B cell (primary cell): ENCODE measurements at regions not wholly inside any gene's neighbourhood (a gene's known extent, or its start where the extent isn't known, plus 50 kb on each side); places are given as distances from the start of the nearest gene placed in this dataset.

Source experiments
- ATAC-seq: fragments of 200-7000 bp; cut with Tn5 transposase; one replicate; pipeline ENCODE4 v1.10.0; 2021; ENCODE audit warnings: low read depth, mild to moderate bottlenecking, moderate number of reproducible peaks, moderate library complexity
- CTCF ChIA-PET: fragments of 350-600 bp; sonication (Branson Sonifier 250); formaldehyde crosslinking; loops from one replicate; lab custom pipeline; 2021; ENCODE audit warnings: antibody characterized with exemption, inconsistent platforms; lab: Charles Lee
- POLR2A ChIA-PET: fragments of 350-600 bp; sonication (Branson Sonifier 250); formaldehyde crosslinking; loops from one replicate; lab custom pipeline; 2021; ENCODE audit warnings: antibody characterized with exemption; lab: Charles Lee
- DNase-seq: peaks from one replicate; pipeline ENCODE4 v3.0.0; 2013
- H2AFZ ChIP-seq: 2 replicates; pipeline ENCODE4 v1.6.1; 2012; ENCODE audit warnings: mild to moderate bottlenecking, low read depth, low read length; ENCODE audit not compliant: insufficient read depth, poor library complexity, severe bottlenecking
- H3K27ac ChIP-seq, 2 donors: 1 replicate in 1 of 2; 2 replicates in 1 of 2; pipeline ENCODE4 v1.5.1; 2012 to 2013; ENCODE audit warnings: low read length in 2 of 2, mild to moderate bottlenecking in 2 of 2, moderate library complexity in 1 of 2
- H3K27me3 ChIP-seq, 4 experiments: fragments of 200-600 bp in 1 of 4; sonication (generic) in 1 of 4; replicated peaks in 1 of 4; 1 replicate in 2 of 4; 2 replicates in 2 of 4; pipeline versions ENCODE4 v1.6.1 to v1.7.0; 2013 to 2016; ENCODE audit warnings: low read length in 3 of 4, mild to moderate bottlenecking in 2 of 4, mixed read lengths in 1 of 4, moderate library complexity in 1 of 4; ENCODE audit not compliant: insufficient read depth in 4 of 4, control insufficient read depth in 3 of 4; ENCODE audit errors: control extremely low read depth in 1 of 4
- H3K36me3 ChIP-seq, 2 experiments: replicated peaks in 1 of 2; 1 replicate in 1 of 2; 2 replicates in 1 of 2; pipeline versions ENCODE4 v1.6.1 to v1.7.1; 2013; ENCODE audit warnings: low read length in 1 of 2; ENCODE audit not compliant: insufficient read depth in 2 of 2, control insufficient read depth in 1 of 2; ENCODE audit errors: control extremely low read depth in 1 of 2, extremely low read depth in 1 of 2
- H3K4me1 ChIP-seq, 2 donors: fragments of 200-600 bp in 1 of 2; sonication (generic) in 1 of 2; 1 replicate in 1 of 2; 2 replicates in 1 of 2; pipeline versions ENCODE4 v1.5.1 to v1.6.1; 2013 to 2017; ENCODE audit warnings: low read length in 2 of 2; ENCODE audit not compliant: control insufficient read depth in 2 of 2, insufficient read depth in 2 of 2
- H3K4me2 ChIP-seq: replicated peaks from 2 replicates; pipeline ENCODE3; 2012; ENCODE audit warnings: mild to moderate bottlenecking, low read depth, low read length; ENCODE audit not compliant: poor library complexity, severe bottlenecking
- H3K4me3 ChIP-seq, 5 experiments: fragments of 200-600 bp in 1 of 5; sonication (generic) in 1 of 5; 1 replicate in 3 of 5; 2 replicates in 2 of 5; pipeline versions ENCODE4 v1.5.1 to v1.7.0; 2011 to 2016; ENCODE audit warnings: low read length in 4 of 5, mild to moderate bottlenecking in 4 of 5, low read depth in 2 of 5, control low read depth in 1 of 5, moderate library complexity in 1 of 5; ENCODE audit not compliant: insufficient read depth in 1 of 5; ENCODE audit errors: control extremely low read depth in 1 of 5, extremely low read depth in 1 of 5
- H3K79me2 ChIP-seq: fragments of 200-600 bp; sonication (generic); one replicate; pipeline ENCODE4 v1.6.0; 2016; ENCODE audit warnings: low read length; ENCODE audit not compliant: control insufficient read depth, insufficient read depth
- H3K9ac ChIP-seq: fragments of 200-600 bp; sonication (generic); 2 replicates; pipeline ENCODE4 v1.6.1; 2017; ENCODE audit warnings: mild to moderate bottlenecking, low read length, moderate library complexity
- H3K9me3 ChIP-seq, 3 donors: one replicate each; pipeline versions ENCODE4 v1.6.1 to v1.7.1; 2013; ENCODE audit warnings: low read length in 2 of 3; ENCODE audit not compliant: control insufficient read depth in 2 of 3, insufficient read depth in 1 of 3; ENCODE audit errors: control extremely low read depth in 1 of 3
- H4K20me1 ChIP-seq: 2 replicates; pipeline ENCODE4 v1.6.0; 2012; ENCODE audit warnings: mild to moderate bottlenecking, low read length; ENCODE audit not compliant: insufficient read depth, control insufficient read depth, poor library complexity, severe bottlenecking
- H3K27ac Mint-ChIP-seq: one replicate; pipeline ENCODE4 v1.8.0; 2021; ENCODE audit warnings: mixed read lengths
- H3K27me3 Mint-ChIP-seq: one replicate; pipeline ENCODE4 v1.8.0; 2021; ENCODE audit warnings: mixed read lengths
- H3K4me1 Mint-ChIP-seq: one replicate; pipeline ENCODE4 v1.8.0; 2021; ENCODE audit warnings: mixed read lengths
- H3K4me3 Mint-ChIP-seq: one replicate; pipeline ENCODE4 v1.8.0; 2021; ENCODE audit warnings: mixed read lengths
- H3K9me3 Mint-ChIP-seq: one replicate; pipeline ENCODE4 v1.8.0; 2022; ENCODE audit warnings: mixed read lengths; ENCODE audit not compliant: insufficient read depth
- EZH2 ChIP-seq: IDR thresholded peaks from 2 replicates; pipeline ENCODE4 v1.6.1; 2012; ENCODE audit warnings: borderline replicate concordance, low read depth, mild to moderate bottlenecking, moderate library complexity, low read length; ENCODE audit not compliant: insufficient read depth, poor library complexity, severe bottlenecking
- WGBS: methylation state at CpG from one replicate; pipeline ENCODE4 v1.1.5; 2013; ENCODE audit warnings: missing lambda C conversion rate; ENCODE audit not compliant: insufficient coverage; 5-methylcytosine and 5-hydroxymethylcytosine counted together
- intact Hi-C: fragments of 100-400 bp; cut with micrococcal nuclease; formaldehyde crosslinking; loops from one replicate; pipeline ENCODE4 v1.10.0; 2022
- TF ChIP-seq, protein P1 (sequence below): fragments of 200-600 bp; IDR thresholded peaks from one replicate; pipeline ENCODE4 v1.8.0; 2022; ENCODE audit warnings: antibody characterized with exemption, mild to moderate bottlenecking

DNA sequence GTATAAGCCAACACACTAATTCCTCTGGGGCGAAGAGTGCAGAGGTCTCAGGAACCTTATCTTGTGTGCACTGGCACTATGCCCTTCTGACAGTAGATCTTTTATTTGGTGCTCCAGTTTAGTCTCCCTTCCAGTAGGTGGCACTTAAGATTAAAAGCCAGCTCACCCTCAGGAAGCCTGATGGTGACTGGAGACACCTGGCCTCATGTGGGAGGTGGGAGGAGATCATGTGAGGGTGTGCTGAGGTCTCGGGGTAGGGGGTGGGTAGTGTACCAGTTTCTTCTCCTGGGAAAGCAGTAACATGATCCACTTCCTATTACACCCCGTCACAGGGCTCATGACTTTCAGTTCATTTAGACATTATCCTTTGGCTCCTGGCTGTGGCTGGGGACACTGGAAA is 654.9 kb downstream of the ADCYAP1 start:
- 50% methylated on average over 1 of the region's 3 CpGs for WGBS
- H2AFZ ChIP-seq = no peak overlapping the region
- H3K9ac ChIP-seq = no peak overlapping the region
- no peak overlapping the region for H3K4me3 ChIP-seq
- no peak overlapping the region for H3K27ac ChIP-seq
- Mint-ChIP-seq H3K4me3 (no peak overlapping the region), H3K9me3 (peaks cover 2% of the 10 kb centered on the region), H3K4me1 (no peaks in the 10 kb centered on the region), H3K27ac (no peak overlapping the region), H3K27me3 (no peaks in the 10 kb centered on the region)
- ATAC-seq (no peak), DNase-seq (no peak)
- no peaks in the 10 kb centered on the region for H3K4me1 ChIP-seq
- H3K9me3 ChIP-seq = no peaks in the 10 kb centered on the region
- H3K27me3 ChIP-seq = no peaks in the 10 kb centered on the region
- POLR2A ChIA-PET = no interaction called here
- H3K79me2 ChIP-seq = no peaks in the 10 kb centered on the region
- intact Hi-C loops = no loop called here
- CTCF ChIA-PET = no interaction called here
- no peak for TF ChIP-seq EZH2
- TF ChIP-seq, protein P1, sequence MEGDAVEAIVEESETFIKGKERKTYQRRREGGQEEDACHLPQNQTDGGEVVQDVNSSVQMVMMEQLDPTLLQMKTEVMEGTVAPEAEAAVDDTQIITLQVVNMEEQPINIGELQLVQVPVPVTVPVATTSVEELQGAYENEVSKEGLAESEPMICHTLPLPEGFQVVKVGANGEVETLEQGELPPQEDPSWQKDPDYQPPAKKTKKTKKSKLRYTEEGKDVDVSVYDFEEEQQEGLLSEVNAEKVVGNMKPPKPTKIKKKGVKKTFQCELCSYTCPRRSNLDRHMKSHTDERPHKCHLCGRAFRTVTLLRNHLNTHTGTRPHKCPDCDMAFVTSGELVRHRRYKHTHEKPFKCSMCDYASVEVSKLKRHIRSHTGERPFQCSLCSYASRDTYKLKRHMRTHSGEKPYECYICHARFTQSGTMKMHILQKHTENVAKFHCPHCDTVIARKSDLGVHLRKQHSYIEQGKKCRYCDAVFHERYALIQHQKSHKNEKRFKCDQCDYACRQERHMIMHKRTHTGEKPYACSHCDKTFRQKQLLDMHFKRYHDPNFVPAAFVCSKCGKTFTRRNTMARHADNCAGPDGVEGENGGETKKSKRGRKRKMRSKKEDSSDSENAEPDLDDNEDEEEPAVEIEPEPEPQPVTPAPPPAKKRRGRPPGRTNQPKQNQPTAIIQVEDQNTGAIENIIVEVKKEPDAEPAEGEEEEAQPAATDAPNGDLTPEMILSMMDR = no peak
- no peak overlapping the region for H3K4me2 ChIP-seq
- H3K36me3 ChIP-seq = no peaks in the 10 kb centered on the region
- no peaks in the 10 kb centered on the region for H4K20me1 ChIP-seq

DNA sequence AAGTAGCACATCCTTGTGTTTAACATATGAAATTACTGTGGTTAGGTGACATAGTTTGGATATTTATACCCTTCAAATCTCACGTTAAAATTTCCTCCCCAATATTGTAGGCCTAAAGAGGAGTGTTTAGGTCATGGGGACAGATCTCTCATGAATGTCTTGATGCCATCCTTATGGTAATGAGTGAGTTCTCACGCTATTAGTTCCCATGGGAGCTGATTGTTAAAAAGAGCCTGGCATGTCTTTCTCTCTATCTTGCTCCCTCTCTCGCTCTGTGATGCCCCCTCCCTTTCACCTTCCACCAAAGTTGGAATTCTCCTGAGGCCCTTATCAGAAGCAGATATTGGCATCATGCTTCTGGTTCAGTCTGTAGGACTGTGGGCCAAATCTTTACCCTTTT is 660.1 kb downstream of the ADCYAP1 start:
- intact Hi-C loops = no loop called here
- Mint-ChIP-seq H3K9me3 (no peaks in the 10 kb centered on the region), H3K27ac (no peak overlapping the region), H3K27me3 (no peaks in the 10 kb centered on the region), H3K4me3 (no peak overlapping the region), H3K4me1 (no peaks in the 10 kb centered on the region)
- CTCF ChIA-PET = no interaction called here
- Histone ChIP-seq H3K27ac (no peak overlapping the region), H3K36me3 (no peaks in the 10 kb centered on the region), H3K27me3 (no peaks in the 10 kb centered on the region), H3K4me3 (no peak overlapping the region), H4K20me1 (no peaks in the 10 kb centered on the region), H2AFZ (no peak overlapping the region), H3K4me1 (no peaks in the 10 kb centered on the region), H3K4me2 (no peak overlapping the region), H3K9me3 (no peaks in the 10 kb centered on the region), H3K79me2 (no peaks in the 10 kb centered on the region), H3K9ac (no peak overlapping the region)
- WGBS = 83% methylated on average over 1 of the region's 3 CpGs
- no peak for TF ChIP-seq EZH2
- TF ChIP-seq, protein P1 = no peak
- no peak for ATAC-seq
- POLR2A ChIA-PET = no interaction called here
- DNase-seq = no peak
